K562 (cell line): ENCODE measurements at regions not wholly inside any gene's neighbourhood (a gene's known extent, or its start where the extent isn't known, plus 50 kb on each side); places are given as distances from the start of the nearest gene placed in this dataset.

Experiments
- CTCF ChIP-seq, 3 experiments: IDR thresholded peaks in 2 of 3; conservative IDR thresholded peaks in 1 of 3; 2 replicates each; pipeline ENCODE4 v1.5.1; 2011 to 2012; ENCODE audit warnings: low read length in 3 of 3, mild to moderate bottlenecking in 3 of 3, control low read depth in 2 of 3, improper control_type of control experiment in 1 of 3, inconsistent platforms in 1 of 3, low read depth in 1 of 3, mixed read lengths in 1 of 3, moderate library complexity in 1 of 3; ENCODE audit not compliant: insufficient read depth in 2 of 3
- HDAC2 ChIP-seq: fragments of 450-650 bp; IDR thresholded peaks from 2 replicates; pipeline ENCODE4 v1.6.1; 2016; ENCODE audit warnings: mild to moderate bottlenecking
- MAZ ChIP-seq, 2 experiments: fragments of 450-650 bp in 1 of 2; sonication (generic) in 1 of 2; formaldehyde crosslinking; IDR thresholded peaks in 1 of 2; conservative IDR thresholded peaks in 1 of 2; 2 replicates each; pipeline versions ENCODE4 v1.4.0 to v1.5.0; 2020; ENCODE audit warnings: mild to moderate bottlenecking in 1 of 2, missing genetic modification reagents in 1 of 2
- PRDM10 ChIP-seq: fragments of 450-650 bp; IDR thresholded peaks from 2 replicates; pipeline ENCODE4 v1.6.1; 2018; ENCODE audit not compliant: partially characterized antibody
- RERE ChIP-seq: sonication (generic); formaldehyde crosslinking; IDR thresholded peaks from 2 replicates; pipeline ENCODE4 v1.8.0; 2023; ENCODE audit warnings: missing genetic modification reagents, mild to moderate bottlenecking, borderline replicate concordance
- TAF7 ChIP-seq: fragments of 450-650 bp; IDR thresholded peaks from 2 replicates; pipeline ENCODE4 v1.6.1; 2016; ENCODE audit warnings: missing genetic modification characterization, missing compliant biosample characterization

- TF ChIP-seq PRDM10: no peak
- TF ChIP-seq CTCF (IDR thresholded peaks at IDR 0.05 in 2 of 3, conservative IDR thresholded peaks at IDR 0.05 in 1 of 3; ENCODE audit: insufficient read depth in 2 of 3, low read depth in 1 of 3, low read length in 3 of 3): no peak
- TF ChIP-seq HDAC2: no peak
- TF ChIP-seq TAF7: no peak
- no peak for TF ChIP-seq MAZ (CRISPR knock-in tag; conservative IDR thresholded peaks at IDR 0.05 in 1 of 2, IDR thresholded peaks at IDR 0.05 in 1 of 2)
- TF ChIP-seq RERE (CRISPR knock-in tag): no peak
Measured at GRCh38 chr21:22314963-22315362, 1316.8 kb downstream of the NCAM2 start.
